RKO (cell line): ENCODE measurements at regions not wholly inside any gene's neighbourhood (a gene's known extent, or its start where the extent isn't known, plus 50 kb on each side); places are given as distances from the start of the nearest gene placed in this dataset.

ENCODE experiments used
- DNase-seq: peaks from one replicate; pipeline ENCODE4 v3.0.0-alpha.2; 2016; ENCODE audit warnings: low spot score

DNA sequence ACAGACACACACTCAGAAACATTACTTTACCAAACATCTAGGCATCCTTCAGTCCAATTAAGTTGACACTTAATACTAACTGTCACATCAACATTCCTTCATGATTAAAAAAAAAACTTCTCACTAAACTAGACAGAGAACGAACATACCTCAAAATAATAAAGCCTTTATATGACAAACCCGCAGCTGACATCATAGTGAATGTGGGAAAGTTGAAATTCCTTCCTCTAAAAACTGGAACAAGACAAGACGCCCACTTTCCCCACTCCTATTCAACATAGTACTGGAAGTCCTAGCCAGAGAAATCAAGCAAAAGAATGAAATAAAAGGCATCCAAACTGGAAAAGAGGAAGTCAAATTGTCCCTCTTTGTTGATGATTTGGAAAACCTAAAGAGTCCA is 96.9 kb upstream of the PPP1R9A start:
- no peak for DNase-seq

DNA sequence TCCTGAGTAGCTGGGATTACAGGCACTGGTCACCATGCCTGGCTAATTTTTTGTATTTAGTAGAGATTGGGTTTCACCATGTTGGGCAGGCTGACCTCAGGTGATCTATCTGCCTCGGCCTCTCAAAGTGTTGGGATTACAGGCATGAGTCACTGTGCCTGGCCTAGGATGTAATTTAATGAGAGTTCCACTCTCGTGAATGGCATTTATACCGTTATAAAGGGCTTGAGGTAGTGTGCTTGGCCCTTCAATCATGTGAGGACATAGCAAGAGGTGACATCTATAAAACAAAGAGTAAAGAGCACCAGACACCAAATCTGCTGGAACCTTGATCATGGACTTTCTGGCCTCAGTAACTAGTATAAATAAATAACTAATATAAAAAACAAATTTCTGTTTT is 93.5 kb upstream of the PPP1R9A start:
- DNase-seq, result no peak

DNA sequence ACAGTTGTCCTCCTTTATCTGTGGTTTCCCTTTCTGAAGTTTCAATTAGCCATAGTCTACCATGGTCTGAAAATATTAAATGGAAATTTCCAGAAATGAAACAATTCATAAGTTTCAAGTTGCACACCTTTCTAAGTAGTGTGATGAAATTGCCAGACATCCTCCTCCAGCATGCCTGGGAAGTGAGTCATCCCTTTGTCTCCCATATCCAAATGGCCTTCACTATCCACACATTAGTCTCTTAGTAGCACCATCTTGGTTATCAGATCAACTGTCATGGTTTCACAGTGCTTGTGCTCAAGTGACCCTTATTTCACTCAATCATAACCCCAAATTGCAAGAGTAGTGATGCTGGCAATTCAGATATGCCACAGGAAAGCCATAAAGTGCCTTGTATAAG is 83.4 kb upstream of the PPP1R9A start:
- DNase-seq, result peak; percentile 74

DNA sequence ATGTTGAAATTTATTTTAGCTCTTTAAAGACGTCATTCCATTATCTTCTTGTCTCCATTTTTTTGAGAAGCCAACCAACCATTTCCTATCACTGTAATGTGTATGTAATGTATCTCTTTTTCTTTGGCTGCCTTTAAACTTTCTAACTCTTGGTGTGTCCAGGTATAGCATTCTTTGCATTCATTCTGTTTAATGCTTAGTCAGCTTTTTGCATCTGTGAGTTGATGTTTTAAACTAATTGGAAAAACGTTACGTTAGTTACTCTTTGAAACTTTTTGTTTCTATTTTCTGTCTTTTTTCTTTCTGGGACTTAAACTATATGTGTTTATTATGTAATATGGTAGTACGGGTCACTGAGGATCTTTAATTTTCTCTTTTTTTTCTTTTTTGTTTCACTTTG is 77.4 kb upstream of the PPP1R9A start:
- DNase-seq, result no peak

DNA sequence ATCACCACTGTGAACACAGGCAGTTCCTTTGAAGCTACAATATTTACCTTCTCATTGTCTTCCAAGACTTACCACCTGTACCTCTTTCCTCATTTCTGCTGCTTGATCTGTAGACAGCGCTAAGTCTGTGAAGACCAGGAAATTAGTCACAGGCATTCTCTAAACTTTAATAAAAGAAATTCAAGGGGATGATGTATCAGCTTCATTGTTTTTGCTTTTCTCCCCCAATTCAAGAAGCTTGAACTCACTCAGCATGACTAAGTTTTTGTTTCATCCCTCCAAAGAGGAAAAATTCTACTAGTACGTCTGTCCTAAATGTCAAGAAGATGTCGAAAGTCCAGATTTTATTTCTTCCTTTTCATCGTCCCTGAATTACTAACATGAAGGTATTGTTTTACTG is 75.3 kb upstream of the PPP1R9A start:
- DNase-seq, result no peak

DNA sequence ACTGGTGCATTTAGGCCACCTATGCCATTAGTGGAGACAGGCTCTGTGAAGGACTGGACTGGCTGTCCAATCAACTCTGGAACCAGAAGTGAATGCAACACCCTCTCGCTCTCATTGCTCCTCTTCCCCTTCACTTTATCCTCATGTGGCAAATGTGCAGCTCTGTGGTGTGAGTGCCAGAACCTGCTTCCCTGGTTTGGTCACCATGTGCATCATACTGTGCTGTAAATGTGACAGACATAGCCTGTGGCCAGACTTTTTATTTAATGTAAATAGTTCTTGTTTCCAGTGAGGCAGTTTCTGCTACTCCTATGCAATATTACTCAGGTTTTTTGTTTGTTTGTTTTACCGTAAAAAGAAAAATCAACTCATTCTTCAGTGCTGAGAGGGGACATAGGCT is 73.0 kb upstream of the PPP1R9A start:
- DNase-seq, result no peak

DNA sequence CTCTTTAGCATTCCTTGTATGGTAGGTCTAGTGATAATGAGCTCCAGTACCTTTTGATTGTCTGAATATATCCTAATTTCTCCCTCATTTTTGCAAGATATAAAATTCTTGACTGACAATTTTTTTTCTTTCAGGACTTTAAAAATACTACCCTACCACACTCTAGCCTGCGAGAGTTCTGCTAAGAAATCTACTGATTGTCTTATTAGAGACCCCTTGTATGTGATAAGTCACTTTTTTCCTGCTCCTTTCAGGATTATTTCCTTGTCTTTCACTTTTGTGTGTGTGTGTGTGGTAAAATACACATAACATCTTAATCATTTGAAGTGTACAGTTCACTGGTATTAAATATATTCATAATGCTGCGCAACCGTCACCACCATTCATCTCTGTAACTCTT is 68.7 kb upstream of the PPP1R9A start:
- no peak for DNase-seq

DNA sequence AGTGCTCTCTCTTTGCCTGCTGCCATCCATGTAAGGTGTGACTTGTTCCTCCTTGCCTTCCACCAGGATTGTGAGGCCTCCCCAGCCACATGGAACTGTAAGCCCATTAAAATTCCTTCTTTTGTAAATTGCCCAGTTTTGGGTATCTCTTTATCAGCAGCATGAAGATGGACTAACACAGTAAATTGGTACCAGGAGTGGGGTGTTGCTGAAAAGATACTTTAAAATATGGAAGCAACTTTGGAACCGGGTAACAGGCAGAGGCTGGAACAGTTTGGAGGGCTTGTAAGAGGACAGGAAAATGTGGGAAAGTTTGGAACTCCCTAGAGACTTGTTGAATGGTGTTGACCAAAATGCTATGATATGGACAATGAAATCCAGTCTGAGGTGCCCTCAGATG is 63.8 kb upstream of the PPP1R9A start:
- no peak for DNase-seq

DNA sequence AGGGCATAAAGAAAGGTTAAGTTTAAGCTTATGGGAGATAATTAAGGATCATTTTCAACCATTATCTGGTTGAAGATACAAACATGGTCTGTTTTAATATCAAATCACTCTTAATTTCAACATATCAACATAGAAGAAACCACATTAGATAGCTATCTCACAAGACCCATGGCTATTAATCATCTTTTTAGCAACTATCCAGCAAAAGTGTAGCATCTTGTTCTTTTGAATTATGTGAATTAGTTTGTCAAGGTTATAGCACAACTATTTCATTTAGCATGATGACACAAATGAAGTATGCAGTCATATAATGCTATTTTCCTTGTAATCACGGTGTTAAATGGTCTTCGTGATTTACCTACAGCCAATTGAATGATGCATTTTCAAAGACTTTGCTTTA is 58.9 kb upstream of the PPP1R9A start:
- no peak for DNase-seq

DNA sequence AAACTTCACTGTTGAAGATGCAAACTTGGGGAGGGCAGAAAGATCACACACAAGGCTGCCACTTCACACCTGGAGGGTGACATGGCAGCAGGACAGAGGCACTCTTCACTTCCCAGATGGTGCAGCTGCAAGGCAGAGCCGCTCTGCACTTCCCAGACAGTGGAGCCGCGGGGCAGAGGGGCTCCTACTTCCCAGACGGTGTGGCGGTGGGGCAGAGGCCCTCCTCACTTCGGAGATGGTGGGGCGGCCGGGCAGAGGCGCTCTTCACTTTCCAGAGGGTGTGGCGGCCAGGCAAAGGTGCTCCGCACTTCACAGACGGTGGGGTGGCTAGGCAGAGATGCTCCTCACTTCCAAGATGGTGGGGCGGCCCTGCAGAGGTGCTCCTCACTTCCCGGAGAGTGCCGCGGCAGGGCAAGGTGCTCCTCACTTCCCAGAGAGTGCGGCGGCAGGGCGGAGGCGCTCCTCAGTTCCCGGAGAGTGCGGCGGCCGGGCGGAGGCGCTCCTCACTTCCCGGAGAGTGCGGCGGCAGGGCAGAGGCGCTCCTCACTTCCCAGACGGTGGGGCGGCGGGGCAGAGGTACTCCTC is 58.3 kb upstream of the PPP1R9A start:
- DNase-seq, result no peak

DNA sequence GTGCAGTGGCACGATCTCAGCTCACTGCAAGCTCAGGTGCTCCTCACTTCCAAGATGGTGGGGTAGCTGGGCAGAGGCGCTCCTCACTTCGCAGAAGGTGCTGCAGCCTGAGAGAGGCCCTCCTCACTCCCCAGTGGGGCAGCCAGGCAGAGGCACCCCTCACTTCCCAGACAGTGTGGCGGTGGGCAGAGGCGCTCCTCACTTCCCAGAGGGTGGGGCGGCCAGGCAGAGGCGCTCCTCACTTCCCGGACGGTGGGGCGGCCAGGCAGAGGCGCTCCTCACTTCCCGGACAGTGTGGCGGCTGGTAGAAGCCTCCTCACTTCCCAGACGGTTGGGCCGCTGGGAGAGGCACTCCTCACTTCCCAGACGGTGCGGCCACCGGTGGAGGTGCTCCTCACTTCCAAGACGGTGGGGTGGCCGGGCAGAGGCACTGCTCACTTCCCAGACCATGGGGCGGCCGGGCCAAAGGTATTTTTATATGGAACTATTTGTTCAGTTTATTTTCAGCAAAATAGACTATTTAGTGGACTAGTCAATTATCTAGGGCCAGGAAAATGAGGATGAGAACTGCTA is 57.7 kb upstream of the PPP1R9A start:
- DNase-seq, result no peak

DNA sequence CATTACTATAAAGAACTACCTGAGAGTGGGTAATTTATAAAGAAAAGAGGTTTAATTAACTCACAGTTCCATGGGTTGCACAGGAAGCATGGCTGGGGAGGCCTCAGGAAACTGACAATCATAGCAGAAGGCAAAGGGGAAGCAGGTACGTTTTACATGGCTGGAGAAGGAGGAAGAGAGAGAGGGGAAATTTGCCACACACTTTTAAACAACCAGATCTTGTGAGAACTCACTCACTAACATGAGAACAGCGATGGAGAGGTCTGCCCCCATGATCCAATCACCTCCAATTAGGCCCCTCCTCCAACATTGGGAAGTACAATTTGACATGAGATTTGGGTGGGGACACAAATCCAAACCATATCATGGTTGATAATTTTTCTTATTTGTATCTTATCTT is 51.8 kb upstream of the PPP1R9A start:
- DNase-seq, result no peak

DNA sequence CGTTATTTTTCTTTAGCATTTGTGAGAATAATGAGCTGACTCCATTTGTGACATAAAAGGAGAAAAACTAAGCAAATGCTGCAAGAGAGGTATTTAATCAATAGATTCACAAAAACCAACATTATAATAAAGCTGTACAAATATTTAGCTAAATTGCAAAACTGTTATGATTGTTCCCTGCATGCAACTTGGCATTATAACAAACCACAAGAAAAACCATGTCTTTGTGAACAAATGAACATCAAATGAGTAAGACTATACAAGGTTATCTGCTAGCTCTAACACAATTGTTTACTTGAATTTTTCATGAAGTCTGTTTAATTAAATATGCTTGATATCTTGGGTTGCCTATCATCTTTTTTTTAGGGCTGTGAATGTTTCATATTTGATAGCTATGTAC is 50.8 kb upstream of the PPP1R9A start:
- DNase-seq, result no peak
